Stomach (tissue), 4 donors: ENCODE measurements at regions not wholly inside any gene's neighbourhood (a gene's known extent, or its start where the extent isn't known, plus 50 kb on each side); places are given as distances from the start of the nearest gene placed in this dataset.

Experiments used
- CTCF ChIP-seq, 7 experiments: fragments of 450-650 bp in 4 of 7; fragments of 200-600 bp in 3 of 7; sonication (generic) in 3 of 7; IDR thresholded peaks; one replicate each; pipeline ENCODE4 v1.5.1; 2016 to 2019; ENCODE audit warnings: antibody characterized with exemption in 7 of 7, control low read depth in 2 of 7, mild to moderate bottlenecking in 1 of 7
- POLR2AphosphoS5 ChIP-seq, 3 donors: sonication (generic); formaldehyde crosslinking; IDR thresholded peaks; one replicate each; pipeline ENCODE4 v1.6.1; 2016; ENCODE audit warnings: antibody characterized with exemption in 3 of 3

GRCh38 chr3:27025718-27026117 is 343.5 kb downstream of the NEK10 start:
- TF ChIP-seq CTCF (IDR thresholded peaks at IDR 0.05) (no peak), POLR2AphosphoS5 (IDR thresholded peaks at IDR 0.05) (no peak)
